ENCODE measurements at regions not wholly inside any gene's neighbourhood (a gene's known extent, or its start where the extent isn't known, plus 50 kb on each side); places are given as distances from the start of the nearest gene placed in this dataset.

DNA sequence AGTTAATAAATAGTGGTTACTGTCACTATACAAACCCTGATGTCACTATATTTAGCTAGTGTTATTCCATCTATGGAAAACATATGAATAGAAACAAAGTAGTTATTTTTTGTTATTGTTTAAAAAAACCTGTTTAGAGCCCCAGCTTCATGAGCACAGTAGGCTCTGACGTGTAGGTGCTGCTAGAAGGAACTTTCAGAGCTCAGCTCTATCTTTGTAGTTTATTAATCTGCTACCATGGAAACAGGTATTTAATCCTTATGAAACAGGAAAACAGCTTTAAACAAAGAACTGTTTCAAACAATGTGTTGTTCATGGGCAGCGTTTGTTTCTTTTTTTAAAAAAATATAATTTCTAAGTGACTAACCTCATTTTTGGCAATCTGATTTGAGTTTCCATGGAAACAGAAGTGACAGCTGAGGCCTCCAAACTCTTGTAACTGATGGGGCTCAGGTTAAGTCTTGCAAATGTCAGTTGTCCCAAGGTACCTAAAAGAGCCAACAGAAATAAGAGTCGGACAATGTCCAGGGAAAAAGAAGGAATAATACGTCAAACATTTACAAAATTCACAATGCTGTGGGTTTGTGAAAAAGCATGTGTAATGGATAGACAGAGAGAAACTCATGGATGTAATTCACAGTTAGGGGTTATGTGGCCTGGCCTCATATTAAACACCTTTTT, 162.0 kb upstream of the C21orf91 start:
- TF ChIP-seq, protein P1, sequence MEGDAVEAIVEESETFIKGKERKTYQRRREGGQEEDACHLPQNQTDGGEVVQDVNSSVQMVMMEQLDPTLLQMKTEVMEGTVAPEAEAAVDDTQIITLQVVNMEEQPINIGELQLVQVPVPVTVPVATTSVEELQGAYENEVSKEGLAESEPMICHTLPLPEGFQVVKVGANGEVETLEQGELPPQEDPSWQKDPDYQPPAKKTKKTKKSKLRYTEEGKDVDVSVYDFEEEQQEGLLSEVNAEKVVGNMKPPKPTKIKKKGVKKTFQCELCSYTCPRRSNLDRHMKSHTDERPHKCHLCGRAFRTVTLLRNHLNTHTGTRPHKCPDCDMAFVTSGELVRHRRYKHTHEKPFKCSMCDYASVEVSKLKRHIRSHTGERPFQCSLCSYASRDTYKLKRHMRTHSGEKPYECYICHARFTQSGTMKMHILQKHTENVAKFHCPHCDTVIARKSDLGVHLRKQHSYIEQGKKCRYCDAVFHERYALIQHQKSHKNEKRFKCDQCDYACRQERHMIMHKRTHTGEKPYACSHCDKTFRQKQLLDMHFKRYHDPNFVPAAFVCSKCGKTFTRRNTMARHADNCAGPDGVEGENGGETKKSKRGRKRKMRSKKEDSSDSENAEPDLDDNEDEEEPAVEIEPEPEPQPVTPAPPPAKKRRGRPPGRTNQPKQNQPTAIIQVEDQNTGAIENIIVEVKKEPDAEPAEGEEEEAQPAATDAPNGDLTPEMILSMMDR (IDR thresholded peaks at IDR 0.05; ENCODE audit: control insufficient read depth, insufficient read depth, low read depth, low read length, missing control alignments), result no peak
- no peak for DNase-seq (ENCODE audit: low read depth)
- H3K4me3 ChIP-seq (ENCODE audit: control insufficient read depth, low read depth, low read length), result no peak overlapping the region

DNA sequence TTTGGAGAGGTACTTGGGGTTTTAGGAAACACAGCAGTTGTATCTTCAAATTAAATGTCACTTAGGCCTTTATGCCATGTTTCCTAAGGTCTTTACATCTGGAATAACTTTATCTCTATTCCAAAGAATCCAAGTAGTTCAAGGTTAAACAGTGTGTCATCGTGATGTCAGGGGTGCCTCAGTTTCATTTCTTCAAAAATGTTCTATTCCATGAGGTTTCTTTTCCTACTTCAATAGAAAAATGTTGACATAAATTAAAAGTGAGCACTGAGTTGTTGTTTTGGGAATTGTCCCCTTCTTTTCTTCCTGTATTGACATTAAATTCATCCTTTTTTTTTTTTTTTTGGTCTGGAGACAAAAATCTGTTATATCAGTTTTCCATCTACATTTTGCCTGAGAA, 160.6 kb upstream of the C21orf91 start:
- no peak for DNase-seq (ENCODE audit: low read depth)
- TF ChIP-seq, protein P1 (IDR thresholded peaks at IDR 0.05; ENCODE audit: control insufficient read depth, insufficient read depth, low read depth, low read length, missing control alignments), result no peak
- no peak overlapping the region for H3K4me3 ChIP-seq (ENCODE audit: control insufficient read depth, low read depth, low read length)

DNA sequence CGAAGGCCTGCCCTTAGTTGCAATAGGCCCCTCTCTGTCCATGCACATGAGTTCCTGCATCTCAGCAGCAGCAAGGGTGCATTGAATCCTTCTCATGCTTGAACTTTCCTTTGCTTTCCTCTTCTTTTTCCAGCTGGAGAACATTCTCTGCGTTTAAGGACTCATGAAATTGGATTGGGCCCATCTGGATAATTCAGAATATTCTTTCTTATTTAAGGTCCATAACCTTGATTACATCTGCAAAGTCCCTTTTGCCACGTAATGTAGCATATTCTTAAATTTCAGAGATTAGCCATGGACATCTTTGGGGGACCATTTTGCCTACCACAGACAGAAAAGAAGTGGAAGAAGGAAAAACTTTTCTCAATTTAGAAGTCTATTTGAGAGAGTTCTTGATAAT, 159.7 kb upstream of the C21orf91 start:
- TF ChIP-seq, protein P1 (IDR thresholded peaks at IDR 0.05; ENCODE audit: control insufficient read depth, insufficient read depth, low read depth, low read length, missing control alignments), result no peak
- no peak overlapping the region for H3K4me3 ChIP-seq (ENCODE audit: control insufficient read depth, low read depth, low read length)
- no peak for DNase-seq (ENCODE audit: low read depth)

DNA sequence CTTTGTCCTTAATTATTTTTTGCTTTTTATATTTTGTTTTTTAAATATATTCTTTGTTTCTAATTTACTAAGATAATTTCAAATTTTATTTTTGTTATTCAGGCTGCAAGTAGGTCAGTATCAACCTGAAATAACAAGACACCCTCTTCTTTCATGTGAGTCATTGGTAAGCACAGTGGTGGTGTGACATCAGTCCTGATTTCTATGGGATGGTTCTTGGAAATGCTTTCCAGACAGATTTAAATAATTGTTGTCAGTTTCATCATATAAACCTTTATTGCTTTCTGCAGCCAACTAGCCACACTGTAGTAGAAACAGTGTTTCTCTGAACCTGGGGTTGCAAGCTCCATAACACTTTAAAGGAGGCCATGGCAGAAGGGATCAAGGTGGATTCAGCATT, 157.5 kb upstream of the C21orf91 start:
- H3K4me3 ChIP-seq (ENCODE audit: control insufficient read depth, low read depth, low read length), result no peak overlapping the region
- no peak for DNase-seq (ENCODE audit: low read depth)
- TF ChIP-seq, protein P1 (IDR thresholded peaks at IDR 0.05; ENCODE audit: control insufficient read depth, insufficient read depth, low read depth, low read length, missing control alignments), result no peak

DNA sequence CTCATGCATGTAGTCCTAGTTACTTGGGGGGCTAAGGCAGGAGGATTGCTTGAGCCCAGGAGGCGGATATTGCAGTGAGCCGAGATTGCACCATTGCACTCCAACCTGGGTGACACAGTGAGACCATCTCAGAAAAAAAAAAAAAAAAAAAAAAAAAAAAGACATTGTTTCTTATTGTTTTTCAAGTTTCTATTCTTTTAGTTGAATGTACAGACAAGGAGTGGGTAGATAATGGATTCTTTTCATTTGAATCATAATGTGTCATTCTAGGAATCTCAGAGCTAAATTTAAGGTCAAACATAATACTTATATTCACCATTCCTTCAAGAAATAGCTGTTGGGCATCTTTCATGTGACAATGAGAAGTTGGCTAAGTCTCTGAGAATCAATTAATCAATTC, 157.0 kb upstream of the C21orf91 start:
- no peak overlapping the region for H3K4me3 ChIP-seq (ENCODE audit: control insufficient read depth, low read depth, low read length)
- TF ChIP-seq, protein P1 (IDR thresholded peaks at IDR 0.05; ENCODE audit: control insufficient read depth, insufficient read depth, low read depth, low read length, missing control alignments), result no peak
- DNase-seq (ENCODE audit: low read depth), result no peak

DNA sequence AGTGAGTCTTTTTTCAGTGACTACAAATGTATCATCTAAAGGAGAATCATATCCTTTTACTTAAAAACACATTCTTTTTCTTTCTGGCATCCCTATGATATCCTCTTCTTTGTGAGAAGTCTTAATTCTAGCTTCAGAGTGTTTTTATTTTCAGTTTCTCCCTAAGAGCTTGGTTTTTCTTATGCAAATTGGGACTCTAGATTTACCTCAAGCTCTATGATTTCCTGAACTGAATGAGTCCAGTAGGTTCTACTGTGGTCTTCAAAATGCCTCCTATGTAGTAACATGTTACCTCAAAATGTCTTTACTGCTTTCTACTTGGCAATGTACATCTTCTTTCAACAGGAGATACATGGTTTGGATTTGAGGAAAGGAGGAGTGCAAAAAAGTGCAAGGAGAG, 148.2 kb upstream of the C21orf91 start:
- TF ChIP-seq, protein P1 (IDR thresholded peaks at IDR 0.05; ENCODE audit: control insufficient read depth, insufficient read depth, low read depth, low read length, missing control alignments), result no peak
- no peak for DNase-seq (ENCODE audit: low read depth)
- no peak overlapping the region for H3K4me3 ChIP-seq (ENCODE audit: control insufficient read depth, low read depth, low read length)
